ENCODE measurements at regions not wholly inside any gene's neighbourhood (a gene's known extent, or its start where the extent isn't known, plus 50 kb on each side); places are given as distances from the start of the nearest gene placed in this dataset.

DNA sequence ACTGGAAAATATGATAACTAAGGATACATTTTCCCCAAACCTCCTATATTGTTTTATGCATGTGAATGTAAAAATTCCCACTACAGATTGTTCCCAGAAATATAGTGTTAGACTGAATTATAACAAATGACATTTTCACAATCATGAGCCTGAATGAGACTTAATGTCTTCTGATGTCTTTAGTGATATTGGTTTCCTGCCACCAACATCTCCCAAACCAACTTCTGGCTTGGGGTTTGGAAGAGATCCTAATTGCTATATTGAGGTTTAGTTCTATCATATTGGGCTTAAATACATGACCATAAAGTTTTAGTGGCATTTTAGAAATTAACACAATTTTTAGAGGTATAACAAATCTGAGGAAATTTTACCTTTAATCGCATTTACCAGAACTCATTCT lies 445.3 kb upstream of the CCDC54 start (continued):
- TF ChIP-seq, protein P1, sequence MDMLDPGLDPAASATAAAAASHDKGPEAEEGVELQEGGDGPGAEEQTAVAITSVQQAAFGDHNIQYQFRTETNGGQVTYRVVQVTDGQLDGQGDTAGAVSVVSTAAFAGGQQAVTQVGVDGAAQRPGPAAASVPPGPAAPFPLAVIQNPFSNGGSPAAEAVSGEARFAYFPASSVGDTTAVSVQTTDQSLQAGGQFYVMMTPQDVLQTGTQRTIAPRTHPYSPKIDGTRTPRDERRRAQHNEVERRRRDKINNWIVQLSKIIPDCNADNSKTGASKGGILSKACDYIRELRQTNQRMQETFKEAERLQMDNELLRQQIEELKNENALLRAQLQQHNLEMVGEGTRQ (IDR thresholded peaks at IDR 0.05; ENCODE audit: borderline replicate concordance, low read depth, low read length): no peak

DNA sequence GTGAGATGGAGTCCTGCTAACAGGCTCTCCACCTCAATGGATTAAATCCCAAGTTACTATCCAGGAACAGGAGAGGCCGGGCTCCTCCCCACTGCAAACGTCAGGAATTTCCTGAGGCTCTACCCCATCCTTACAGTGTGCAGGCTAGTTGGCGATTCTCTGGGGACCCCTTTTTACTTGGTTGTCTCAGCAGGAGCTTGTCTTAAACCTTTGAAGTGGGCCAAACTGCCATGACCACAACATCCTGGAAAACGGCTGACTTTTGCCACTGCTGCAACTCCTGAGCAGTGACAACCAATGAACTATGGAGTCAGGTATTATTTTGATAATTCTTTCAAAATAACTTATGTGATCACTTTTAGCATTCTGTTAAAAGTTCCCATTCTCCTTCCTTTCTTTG lies 440.9 kb upstream of the CCDC54 start:
- ChIA-PET POLR2A (no interaction called here), CTCF (no interaction called here)
- no peaks in the 10 kb centered on the region for H3K27me3 ChIP-seq (ENCODE audit: insufficient read depth)
- no peak overlapping the region for H3K4me3 ChIP-seq (ENCODE audit: low read depth in 2 of 2, low read length in 1 of 2)
- no peaks in the 10 kb centered on the region for H3F3A ChIP-seq (replicated peaks; ENCODE audit: insufficient read depth)
- WGBS (ENCODE audit: low lambda C conversion rate): 31% methylated on average over 4 of the region's 4 CpGs
- no peaks in the 10 kb centered on the region for H3K79me2 ChIP-seq (ENCODE audit: insufficient read depth)
- H2AFZ ChIP-seq (ENCODE audit: low read depth): no peak overlapping the region
- no peak overlapping the region for H3K9ac ChIP-seq
- H3K9me2 ChIP-seq: no peaks in the 10 kb centered on the region
- H3K36me3 ChIP-seq (replicated peaks in 1 of 2; ENCODE audit: control insufficient read depth in 1 of 2, insufficient read depth in 2 of 2, low read length in 1 of 2): no peaks in the 10 kb centered on the region
- H4K20me1 ChIP-seq (ENCODE audit: insufficient read depth): no peaks in the 10 kb centered on the region
- H3K27ac ChIP-seq (ENCODE audit: low read depth in 2 of 2, low read length in 1 of 2): no peak overlapping the region
- H3K4me1 ChIP-seq (ENCODE audit: control insufficient read depth in 1 of 2, insufficient read depth in 2 of 2, low read depth in 1 of 2, low read length in 1 of 2): no peaks in the 10 kb centered on the region
- no peak overlapping the region for H3K4me2 ChIP-seq
- H3K9me3 ChIP-seq: no peaks in the 10 kb centered on the region
- TF ChIP-seq GATA2 (CRISPR knock-in tag; IDR thresholded peaks at IDR 0.05) (no peak), RAD21 (IDR thresholded peaks at IDR 0.05; ENCODE audit: low read length) (no peak), FOSL2 (IDR thresholded peaks at IDR 0.05; ENCODE audit: borderline replicate concordance, low read depth) (no peak), MXI1 (IDR thresholded peaks at IDR 0.05; ENCODE audit: low read depth, low read length) (no peak), RCOR1 (IDR thresholded peaks at IDR 0.05; ENCODE audit: low read length) (no peak), TAF1 (IDR thresholded peaks at IDR 0.05; ENCODE audit: borderline replicate concordance, low read depth, low read length) (no peak), EZH2phosphoT487 (IDR thresholded peaks at IDR 0.05; ENCODE audit: borderline replicate concordance, low read depth) (no peak), JUND (IDR thresholded peaks at IDR 0.05) (no peak), TCF12 (IDR thresholded peaks at IDR 0.05) (no peak), TEAD4 (IDR thresholded peaks at IDR 0.05; ENCODE audit: borderline replicate concordance, insufficient read depth) (no peak), YY1 (IDR thresholded peaks at IDR 0.05; ENCODE audit: low read depth) (no peak), NFIC (IDR thresholded peaks at IDR 0.05; ENCODE audit: borderline replicate concordance) (no peak), SIN3A (IDR thresholded peaks at IDR 0.05; ENCODE audit: borderline replicate concordance, low read depth, low read length) (no peak), MEF2A (IDR thresholded peaks at IDR 0.05; ENCODE audit: borderline replicate concordance, low read depth) (no peak)
- TF ChIP-seq, protein P2, sequence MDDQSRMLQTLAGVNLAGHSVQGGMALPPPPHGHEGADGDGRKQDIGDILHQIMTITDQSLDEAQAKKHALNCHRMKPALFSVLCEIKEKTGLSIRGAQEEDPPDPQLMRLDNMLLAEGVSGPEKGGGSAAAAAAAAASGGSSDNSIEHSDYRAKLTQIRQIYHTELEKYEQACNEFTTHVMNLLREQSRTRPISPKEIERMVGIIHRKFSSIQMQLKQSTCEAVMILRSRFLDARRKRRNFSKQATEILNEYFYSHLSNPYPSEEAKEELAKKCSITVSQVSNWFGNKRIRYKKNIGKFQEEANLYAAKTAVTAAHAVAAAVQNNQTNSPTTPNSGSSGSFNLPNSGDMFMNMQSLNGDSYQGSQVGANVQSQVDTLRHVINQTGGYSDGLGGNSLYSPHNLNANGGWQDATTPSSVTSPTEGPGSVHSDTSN (IDR thresholded peaks at IDR 0.05): no peak
- TF ChIP-seq, protein P3, sequence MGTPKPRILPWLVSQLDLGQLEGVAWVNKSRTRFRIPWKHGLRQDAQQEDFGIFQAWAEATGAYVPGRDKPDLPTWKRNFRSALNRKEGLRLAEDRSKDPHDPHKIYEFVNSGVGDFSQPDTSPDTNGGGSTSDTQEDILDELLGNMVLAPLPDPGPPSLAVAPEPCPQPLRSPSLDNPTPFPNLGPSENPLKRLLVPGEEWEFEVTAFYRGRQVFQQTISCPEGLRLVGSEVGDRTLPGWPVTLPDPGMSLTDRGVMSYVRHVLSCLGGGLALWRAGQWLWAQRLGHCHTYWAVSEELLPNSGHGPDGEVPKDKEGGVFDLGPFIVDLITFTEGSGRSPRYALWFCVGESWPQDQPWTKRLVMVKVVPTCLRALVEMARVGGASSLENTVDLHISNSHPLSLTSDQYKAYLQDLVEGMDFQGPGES (IDR thresholded peaks at IDR 0.05; ENCODE audit: low read depth, low read length): no peak
- TF ChIP-seq, protein P4, sequence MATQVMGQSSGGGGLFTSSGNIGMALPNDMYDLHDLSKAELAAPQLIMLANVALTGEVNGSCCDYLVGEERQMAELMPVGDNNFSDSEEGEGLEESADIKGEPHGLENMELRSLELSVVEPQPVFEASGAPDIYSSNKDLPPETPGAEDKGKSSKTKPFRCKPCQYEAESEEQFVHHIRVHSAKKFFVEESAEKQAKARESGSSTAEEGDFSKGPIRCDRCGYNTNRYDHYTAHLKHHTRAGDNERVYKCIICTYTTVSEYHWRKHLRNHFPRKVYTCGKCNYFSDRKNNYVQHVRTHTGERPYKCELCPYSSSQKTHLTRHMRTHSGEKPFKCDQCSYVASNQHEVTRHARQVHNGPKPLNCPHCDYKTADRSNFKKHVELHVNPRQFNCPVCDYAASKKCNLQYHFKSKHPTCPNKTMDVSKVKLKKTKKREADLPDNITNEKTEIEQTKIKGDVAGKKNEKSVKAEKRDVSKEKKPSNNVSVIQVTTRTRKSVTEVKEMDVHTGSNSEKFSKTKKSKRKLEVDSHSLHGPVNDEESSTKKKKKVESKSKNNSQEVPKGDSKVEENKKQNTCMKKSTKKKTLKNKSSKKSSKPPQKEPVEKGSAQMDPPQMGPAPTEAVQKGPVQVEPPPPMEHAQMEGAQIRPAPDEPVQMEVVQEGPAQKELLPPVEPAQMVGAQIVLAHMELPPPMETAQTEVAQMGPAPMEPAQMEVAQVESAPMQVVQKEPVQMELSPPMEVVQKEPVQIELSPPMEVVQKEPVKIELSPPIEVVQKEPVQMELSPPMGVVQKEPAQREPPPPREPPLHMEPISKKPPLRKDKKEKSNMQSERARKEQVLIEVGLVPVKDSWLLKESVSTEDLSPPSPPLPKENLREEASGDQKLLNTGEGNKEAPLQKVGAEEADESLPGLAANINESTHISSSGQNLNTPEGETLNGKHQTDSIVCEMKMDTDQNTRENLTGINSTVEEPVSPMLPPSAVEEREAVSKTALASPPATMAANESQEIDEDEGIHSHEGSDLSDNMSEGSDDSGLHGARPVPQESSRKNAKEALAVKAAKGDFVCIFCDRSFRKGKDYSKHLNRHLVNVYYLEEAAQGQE (IDR thresholded peaks at IDR 0.05; ENCODE audit: low read depth, low read length): no peak
- DNase-seq: no peak

All from SK-N-SH (cell line).